Retina (tissue), 1 donor: ENCODE measurements at regions not wholly inside any gene's neighbourhood (a gene's known extent, or its start where the extent isn't known, plus 50 kb on each side); places are given as distances from the start of the nearest gene placed in this dataset.

ENCODE experiments used
- DNase-seq: peaks from one replicate; pipeline ENCODE4 v3.0.0-alpha.2; 2016

GRCh38 chr19:30888937-30889336 lies 460.3 kb downstream of the TSHZ3 start:
- no peak for DNase-seq

GRCh38 chr19:30887042-30887441 lies 462.2 kb downstream of the TSHZ3 start:
- DNase-seq = no peak

- DNase-seq = no peak
These were observed 463.0 kb downstream of the TSHZ3 start for GRCh38 chr19:30886222-30886621.

GRCh38 chr19:30884146-30884812 lies 465.0 kb downstream of the TSHZ3 start:
- DNase-seq = no peak

GRCh38 chr19:30883071-30883470 lies 466.2 kb downstream of the TSHZ3 start:
- DNase-seq = no peak

- no peak for DNase-seq
These were observed 466.7 kb downstream of the TSHZ3 start for GRCh38 chr19:30882411-30883005.

GRCh38 chr19:30881930-30882329 lies 467.3 kb downstream of the TSHZ3 start:
- DNase-seq = no peak

- no peak for DNase-seq
These were observed 468.0 kb downstream of the TSHZ3 start for GRCh38 chr19:30881281-30881680.

GRCh38 chr19:30880551-30880950 lies 468.7 kb downstream of the TSHZ3 start:
- DNase-seq = no peak

- DNase-seq = no peak
These were observed 469.1 kb downstream of the TSHZ3 start for GRCh38 chr19:30880151-30880550.

- no peak for DNase-seq
These were observed 469.5 kb downstream of the TSHZ3 start for GRCh38 chr19:30879736-30880135.

- DNase-seq = no peak
These were observed 470.0 kb downstream of the TSHZ3 start for GRCh38 chr19:30879225-30879624.

GRCh38 chr19:30878495-30878894 lies 470.7 kb downstream of the TSHZ3 start:
- no peak for DNase-seq

GRCh38 chr19:30877661-30878113 lies 471.5 kb downstream of the TSHZ3 start:
- no peak for DNase-seq

GRCh38 chr19:30873691-30874090 lies 475.5 kb downstream of the TSHZ3 start:
- no peak for DNase-seq

- DNase-seq = no peak
These were observed 476.2 kb downstream of the TSHZ3 start for GRCh38 chr19:30873003-30873402.

- DNase-seq = no peak
These were observed 477.3 kb downstream of the TSHZ3 start for GRCh38 chr19:30871979-30872378.

- no peak for DNase-seq
These were observed 478.4 kb downstream of the TSHZ3 start for GRCh38 chr19:30870876-30871275.

GRCh38 chr19:30865511-30865910 lies 483.7 kb downstream of the TSHZ3 start:
- DNase-seq = no peak

GRCh38 chr19:30864391-30865215 lies 484.6 kb downstream of the TSHZ3 start:
- DNase-seq = no peak

- DNase-seq = no peak
These were observed 486.4 kb downstream of the TSHZ3 start for GRCh38 chr19:30862876-30863275.

- no peak for DNase-seq
These were observed 487.3 kb downstream of the TSHZ3 start for GRCh38 chr19:30861919-30862318.

- no peak for DNase-seq
These were observed 485.8 kb downstream of the ZNF536 start for GRCh38 chr19:30857966-30858490.

GRCh38 chr19:30857388-30857787 lies 485.2 kb downstream of the ZNF536 start:
- DNase-seq = no peak
